ENCODE measurements at regions not wholly inside any gene's neighbourhood (a gene's known extent, or its start where the extent isn't known, plus 50 kb on each side); places are given as distances from the start of the nearest gene placed in this dataset.
"Not testable (repeated sequence)": the region's sequence is repeated elsewhere in the genome, so short reads cannot be mapped to it uniquely, and the experiment has no call there.

- DNase-seq, result not testable (repeated sequence)
Measured at GRCh38 chr4:103412646-103413045, 214.5 kb upstream of the CENPE start.

GRCh38 chr4:103410386-103410785 lies 212.2 kb upstream of the CENPE start:
- no peak for DNase-seq

DNA sequence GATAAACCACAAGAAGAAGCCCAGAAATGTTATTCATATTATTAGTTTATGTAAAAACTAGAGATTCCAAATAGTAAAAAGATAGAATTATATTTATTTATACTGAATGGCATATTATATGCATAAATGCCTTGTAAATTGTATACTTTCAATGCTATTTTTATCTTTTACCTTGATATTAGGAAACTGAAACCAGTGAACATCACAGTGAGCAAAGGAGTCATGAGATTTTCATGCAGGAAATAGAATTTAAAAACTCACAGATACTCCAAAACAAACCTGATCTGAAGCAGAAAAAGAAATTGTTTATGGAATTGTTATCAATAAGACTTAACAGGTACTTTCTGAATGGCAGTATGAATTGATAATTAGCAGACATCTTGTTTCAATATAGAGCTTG lies 207.3 kb upstream of the CENPE start:
- no peak for DNase-seq

- no peak for DNase-seq
Measured at GRCh38 chr4:103403619-103404018, 205.5 kb upstream of the CENPE start.

GRCh38 chr4:103402198-103402597 lies 204.1 kb upstream of the CENPE start:
- no peak for DNase-seq

DNA sequence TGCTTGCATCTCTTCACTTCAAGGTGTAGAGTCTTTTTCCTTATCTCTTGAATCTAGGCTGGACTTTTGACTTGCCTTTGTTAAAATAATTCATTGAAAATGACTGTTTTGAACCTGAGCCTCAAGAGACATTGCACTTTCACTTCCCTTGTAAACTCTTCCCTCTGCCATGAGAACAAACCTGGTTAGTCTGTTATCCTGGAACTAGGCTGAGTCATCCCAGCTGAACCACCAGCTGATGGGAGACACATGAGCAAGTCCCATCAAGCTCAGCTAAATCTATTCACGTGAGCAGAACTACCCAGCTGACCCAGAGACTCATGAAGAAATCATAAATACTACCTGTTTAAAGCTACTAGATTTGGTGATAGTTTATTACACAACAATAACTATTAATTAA lies 202.3 kb upstream of the CENPE start:
- peak in 1 of 3 experiments; percentile 4 for DNase-seq

- DNase-seq, result no peak
Measured at GRCh38 chr4:103397541-103397940, 199.4 kb upstream of the CENPE start.

GRCh38 chr4:103387508-103388011 lies 189.4 kb upstream of the CENPE start:
- DNase-seq, result not testable (repeated sequence)

- not testable (repeated sequence) for DNase-seq
Measured at GRCh38 chr4:103385565-103385964, 187.4 kb upstream of the CENPE start.

- DNase-seq, result no peak
Measured at GRCh38 chr4:103375278-103375677, 177.1 kb upstream of the CENPE start.

- no peak for DNase-seq
Measured at GRCh38 chr4:103374758-103375157, 176.6 kb upstream of the CENPE start.

DNA sequence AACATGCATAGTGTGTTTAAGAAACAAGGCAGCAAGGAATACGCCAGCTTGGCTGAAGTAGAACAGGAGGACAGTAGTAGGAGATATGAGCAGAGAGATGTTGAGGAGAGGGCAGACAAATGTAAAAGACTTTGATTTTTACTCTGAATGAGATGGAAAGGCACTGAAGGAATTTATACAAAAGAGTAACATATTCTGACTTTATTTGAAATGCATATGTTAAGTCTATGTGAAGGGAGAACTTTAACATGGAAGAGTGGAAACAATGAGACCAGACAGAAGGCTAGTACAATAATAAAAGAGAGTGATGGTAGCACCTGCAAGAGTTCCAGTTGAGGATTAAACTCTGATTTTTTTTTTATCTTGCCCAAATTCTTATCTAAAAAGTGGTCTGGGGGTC lies 176.2 kb upstream of the CENPE start:
- DNase-seq, result no peak

DNA sequence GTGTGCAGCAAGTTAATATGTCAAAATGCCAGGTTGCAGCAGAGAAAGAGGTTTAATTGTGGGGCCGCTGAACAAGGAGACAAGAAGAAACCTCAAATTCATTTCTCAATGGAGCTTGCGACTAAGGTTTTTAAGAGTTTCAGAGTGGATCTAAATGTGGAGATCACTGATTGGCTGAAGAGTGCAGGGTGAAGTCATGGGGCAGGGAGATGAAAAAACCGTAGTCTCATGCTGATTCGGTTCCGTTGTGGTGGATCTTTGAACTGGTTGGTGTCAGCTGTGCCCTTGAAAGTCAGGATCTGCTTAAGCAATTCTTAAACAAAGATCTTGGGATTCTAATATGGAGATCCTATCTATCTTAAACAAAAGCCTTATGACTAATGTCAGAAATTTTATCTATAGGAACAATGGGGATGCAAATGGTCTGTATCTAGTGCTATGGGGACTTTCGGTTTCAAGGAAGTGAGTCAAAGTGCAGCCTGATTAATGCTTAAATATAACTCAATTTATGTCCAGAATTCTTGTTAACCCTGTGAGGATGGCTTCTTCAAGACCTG lies 173.9 kb upstream of the CENPE start:
- DNase-seq, result no peak

DNA sequence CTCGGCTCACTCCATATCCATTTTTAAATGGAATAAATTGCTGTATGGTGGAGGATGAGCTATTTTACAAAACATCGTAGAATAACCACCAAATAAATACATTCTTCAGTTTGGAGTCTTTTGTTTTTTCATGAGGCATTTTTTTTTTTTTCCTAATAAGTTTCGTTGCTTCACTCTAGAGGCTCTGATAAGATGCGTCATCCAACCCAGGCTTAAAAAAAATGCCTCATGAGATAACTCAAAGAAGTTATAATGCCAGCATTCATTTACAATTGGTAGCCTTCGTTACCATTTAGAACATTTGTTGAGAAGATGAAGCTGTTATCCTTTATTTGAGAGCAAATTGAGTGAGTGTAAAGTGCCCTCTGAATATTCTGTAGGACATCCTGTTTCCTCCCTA lies 172.2 kb upstream of the CENPE start:
- no peak for DNase-seq

- DNase-seq, result no peak
Measured at GRCh38 chr4:103365285-103365684, 167.1 kb upstream of the CENPE start.

DNA sequence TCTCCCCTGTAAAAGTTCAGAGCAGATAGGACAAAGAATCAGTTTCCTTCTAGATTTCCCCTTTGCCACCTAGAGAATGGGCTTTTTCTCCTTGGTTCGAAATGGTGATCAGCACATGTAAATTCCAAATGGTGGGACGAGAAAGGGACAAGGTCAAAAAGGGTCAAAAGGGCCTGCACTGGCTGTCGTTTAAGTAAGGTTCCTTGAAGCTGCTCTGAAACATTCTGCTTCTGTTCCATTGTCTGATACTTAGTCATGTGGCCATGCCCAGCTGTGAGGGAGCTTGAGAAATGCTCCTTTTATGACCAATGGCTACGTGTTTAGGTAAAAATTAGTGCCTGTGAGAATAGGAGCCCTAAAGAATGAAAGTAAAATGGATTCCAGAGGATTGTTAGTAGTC lies 165.9 kb upstream of the CENPE start:
- no peak for DNase-seq

- DNase-seq, result no peak
Measured at GRCh38 chr4:103361926-103362325, 163.8 kb upstream of the CENPE start.

DNA sequence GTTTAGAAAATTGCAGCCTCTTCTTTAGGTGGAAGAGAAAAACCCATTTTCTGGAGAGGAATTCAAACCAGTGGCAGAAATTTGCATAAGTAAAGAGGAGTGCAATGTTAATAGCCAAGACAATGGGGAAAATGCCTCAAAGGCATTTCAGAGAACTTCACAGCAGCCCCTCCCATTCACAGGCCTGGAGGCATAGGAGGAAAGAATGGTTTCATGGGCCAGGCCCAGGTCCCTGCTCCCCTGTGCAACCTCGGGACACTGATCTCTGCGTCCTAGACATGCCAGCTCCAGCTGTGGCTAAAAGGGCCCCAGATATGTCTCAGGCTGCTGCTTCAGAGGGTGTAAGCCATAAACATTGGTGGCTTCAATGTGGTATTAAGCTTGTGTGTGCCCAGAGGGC lies 161.8 kb upstream of the CENPE start:
- no peak for DNase-seq

DNA sequence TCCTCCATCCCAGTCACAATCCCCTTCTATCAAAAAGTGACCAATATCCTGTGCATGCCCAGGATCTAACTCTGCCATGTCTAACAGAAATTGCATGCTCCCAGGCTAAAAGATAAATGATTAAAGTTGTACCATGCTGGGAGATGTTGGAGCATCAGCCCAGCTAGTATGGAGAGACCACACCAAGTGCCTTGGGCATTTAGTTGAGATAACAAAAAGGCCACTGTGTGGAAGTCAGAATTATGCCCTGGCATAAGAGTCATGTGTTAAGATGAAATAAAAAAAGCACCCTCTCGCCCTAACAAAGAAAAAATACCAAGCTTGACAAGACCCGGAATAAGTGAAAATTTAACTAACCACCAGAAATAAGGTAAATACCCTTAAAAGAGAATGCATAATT lies 155.9 kb upstream of the CENPE start:
- DNase-seq, result no peak

DNA sequence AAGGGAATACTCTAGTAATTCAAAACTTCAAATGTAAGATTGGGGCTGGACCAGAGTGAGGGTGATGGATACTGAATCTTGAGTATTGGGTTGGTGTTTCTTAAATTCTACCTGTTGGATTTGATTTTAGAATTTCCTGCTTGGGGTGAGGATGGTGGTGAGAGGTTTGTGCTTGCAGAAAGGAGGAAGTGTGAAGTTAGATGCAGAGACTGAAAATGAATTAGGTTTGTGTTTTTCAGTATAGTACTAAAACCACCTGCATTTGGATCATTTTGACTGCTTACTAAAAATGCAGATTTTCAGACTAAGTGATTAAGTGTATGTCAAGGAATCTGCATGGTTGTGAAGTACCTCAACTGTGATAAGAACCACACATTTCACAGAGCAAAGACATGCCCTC lies 131.5 kb upstream of the CENPE start:
- no peak for DNase-seq

GRCh38 chr4:103324811-103325210 lies 126.7 kb upstream of the CENPE start:
- DNase-seq, result no peak

GRCh38 chr4:103318327-103318726 lies 120.2 kb upstream of the CENPE start:
- DNase-seq, result no peak

DNA sequence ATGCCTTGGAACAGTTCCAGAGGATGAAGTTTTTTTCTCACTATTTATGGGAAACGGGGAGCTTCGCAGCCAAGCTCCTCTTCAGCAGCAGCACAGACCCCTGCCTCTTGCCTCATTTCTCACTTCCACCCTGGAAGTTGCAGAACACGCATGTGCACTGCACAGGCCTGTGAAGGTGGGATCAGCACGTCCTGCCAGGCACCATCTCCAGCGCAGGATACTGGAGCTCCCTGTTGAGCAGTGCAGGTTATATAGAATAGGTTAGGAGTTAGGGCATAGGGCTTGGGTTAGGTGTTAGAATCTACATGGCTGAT lies 110.1 kb upstream of the CENPE start:
- no peak for DNase-seq

DNA sequence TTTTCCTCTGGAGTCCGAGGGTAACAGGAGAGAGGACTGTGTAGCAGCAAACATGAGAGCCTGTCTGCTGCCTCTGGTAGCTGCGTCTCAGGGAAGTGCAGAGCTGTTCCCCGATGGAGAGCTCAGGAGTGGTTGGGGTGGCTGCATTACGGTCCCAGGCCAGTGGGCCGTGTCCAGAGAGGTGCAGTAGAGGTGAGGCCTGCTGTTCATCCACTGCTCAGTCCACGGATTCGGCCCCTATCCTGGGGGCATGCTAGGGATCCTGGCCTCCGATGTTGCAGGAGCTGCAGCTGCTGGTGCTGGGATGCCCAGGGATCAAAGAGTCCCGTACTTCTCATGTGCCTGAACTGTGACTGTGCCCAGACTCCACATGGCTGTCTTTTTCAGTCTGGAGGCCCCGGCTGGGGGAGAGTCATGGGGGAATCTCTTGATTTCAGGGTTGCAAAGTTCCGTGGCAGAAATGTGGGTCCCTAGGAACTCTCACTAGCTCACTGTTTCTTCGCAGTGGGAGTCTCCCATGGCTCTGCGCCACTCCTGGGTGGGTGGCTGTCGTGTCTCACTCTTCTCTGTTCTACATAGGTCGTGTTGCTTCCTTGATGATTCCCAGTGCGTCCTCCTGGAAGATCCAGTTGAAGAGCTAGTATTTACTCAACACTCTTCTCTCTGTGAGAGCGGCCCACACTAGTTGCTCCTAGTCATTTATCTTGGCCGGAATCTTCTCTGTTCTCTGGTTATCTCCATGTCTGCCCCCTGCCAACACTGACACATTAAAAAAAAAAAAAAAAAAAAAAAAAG lies 109.5 kb upstream of the CENPE start:
- no peak for DNase-seq

- no peak for DNase-seq
Measured at GRCh38 chr4:103306870-103307375, 108.8 kb upstream of the CENPE start.

All from NCI-H1417 (cell line).